ENCODE measurements at regions not wholly inside any gene's neighbourhood (a gene's known extent, or its start where the extent isn't known, plus 50 kb on each side); places are given as distances from the start of the nearest gene placed in this dataset.
"Not testable (repeated sequence)": the region's sequence is repeated elsewhere in the genome, so short reads cannot be mapped to it uniquely, and the experiment has no call there.

DNA sequence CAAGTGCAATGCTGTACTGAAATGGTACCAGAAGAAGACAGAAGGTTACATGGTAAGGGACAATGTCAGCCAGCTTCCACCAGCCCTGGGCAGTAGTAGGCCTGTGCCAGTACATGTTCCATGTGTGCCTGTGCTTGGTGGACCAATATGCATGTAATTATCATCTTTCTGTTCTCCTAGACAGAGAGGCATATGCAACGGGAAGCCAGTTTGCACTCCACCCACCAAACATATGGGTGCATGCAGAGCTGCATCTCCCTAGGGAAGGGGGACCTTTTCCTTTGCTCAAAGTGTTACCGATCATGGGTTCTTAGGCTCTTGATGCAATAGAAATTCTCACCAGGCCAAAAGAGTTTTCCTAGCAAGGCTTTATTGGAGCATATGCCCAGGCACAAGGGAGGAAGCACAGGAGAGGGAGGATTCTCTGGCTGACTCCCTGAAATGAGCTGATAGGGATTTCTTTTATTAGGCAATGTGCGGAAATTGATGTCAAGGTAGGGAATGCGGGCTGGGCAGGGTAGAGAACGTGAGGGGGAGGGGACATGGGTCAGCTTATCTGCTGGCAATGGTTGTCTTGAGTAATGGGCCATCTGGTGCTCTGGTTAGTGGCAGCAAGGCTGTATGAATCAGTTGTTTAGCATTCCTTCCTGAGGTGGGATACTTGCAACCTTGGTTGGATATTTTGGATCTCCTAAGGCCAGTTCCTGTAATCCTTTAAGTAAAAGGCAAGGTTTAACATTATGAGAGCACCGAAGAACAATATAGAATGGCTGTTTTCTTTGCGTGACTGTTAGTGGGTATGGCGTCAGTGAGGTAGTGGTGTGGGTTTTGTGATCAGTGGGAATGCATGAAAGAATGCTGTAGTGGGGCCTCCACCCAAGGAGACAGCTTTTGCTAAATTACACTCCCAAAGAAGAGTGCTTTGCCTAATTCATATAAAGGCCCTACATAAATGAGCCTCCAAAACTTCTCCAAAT, 102.5 kb downstream of the CDRT15L2 start:
- TF ChIP-seq, protein P1, sequence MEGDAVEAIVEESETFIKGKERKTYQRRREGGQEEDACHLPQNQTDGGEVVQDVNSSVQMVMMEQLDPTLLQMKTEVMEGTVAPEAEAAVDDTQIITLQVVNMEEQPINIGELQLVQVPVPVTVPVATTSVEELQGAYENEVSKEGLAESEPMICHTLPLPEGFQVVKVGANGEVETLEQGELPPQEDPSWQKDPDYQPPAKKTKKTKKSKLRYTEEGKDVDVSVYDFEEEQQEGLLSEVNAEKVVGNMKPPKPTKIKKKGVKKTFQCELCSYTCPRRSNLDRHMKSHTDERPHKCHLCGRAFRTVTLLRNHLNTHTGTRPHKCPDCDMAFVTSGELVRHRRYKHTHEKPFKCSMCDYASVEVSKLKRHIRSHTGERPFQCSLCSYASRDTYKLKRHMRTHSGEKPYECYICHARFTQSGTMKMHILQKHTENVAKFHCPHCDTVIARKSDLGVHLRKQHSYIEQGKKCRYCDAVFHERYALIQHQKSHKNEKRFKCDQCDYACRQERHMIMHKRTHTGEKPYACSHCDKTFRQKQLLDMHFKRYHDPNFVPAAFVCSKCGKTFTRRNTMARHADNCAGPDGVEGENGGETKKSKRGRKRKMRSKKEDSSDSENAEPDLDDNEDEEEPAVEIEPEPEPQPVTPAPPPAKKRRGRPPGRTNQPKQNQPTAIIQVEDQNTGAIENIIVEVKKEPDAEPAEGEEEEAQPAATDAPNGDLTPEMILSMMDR (IDR thresholded peaks at IDR 0.05): not testable (repeated sequence)
- not testable (repeated sequence) for TF ChIP-seq ZFX (IDR thresholded peaks at IDR 0.05; ENCODE audit: borderline replicate concordance)
